Small intestine (tissue), 7 donors: ENCODE measurements at regions not wholly inside any gene's neighbourhood (a gene's known extent, or its start where the extent isn't known, plus 50 kb on each side); places are given as distances from the start of the nearest gene placed in this dataset.

Experiments
- DNase-seq, 2 donors: peaks; one replicate each; pipeline versions ENCODE4 v3.0.0 to v3.0.0-alpha.2; 2013
- FAIRE-seq: peaks from 2 replicates; lab custom pipeline; 2012; peaks lifted over from hg19 to GRCh38; lab: Jason Lieb, UNC
- H3K27ac ChIP-seq, 3 donors: one replicate each; pipeline ENCODE4 v1.5.1; 2013; ENCODE audit warnings: low read length in 2 of 3, mild to moderate bottlenecking in 2 of 3, control low read depth in 1 of 3, inconsistent platforms in 1 of 3, low read depth in 1 of 3, moderate library complexity in 1 of 3
- H3K27me3 ChIP-seq, 3 donors: one replicate each; pipeline ENCODE4 v1.6.1; 2013; ENCODE audit warnings: low read length in 3 of 3, inconsistent platforms in 1 of 3; ENCODE audit not compliant: control insufficient read depth in 3 of 3, insufficient read depth in 3 of 3
- H3K36me3 ChIP-seq, 3 donors: one replicate each; pipeline ENCODE4 v1.6.1; 2013; ENCODE audit warnings: low read length in 3 of 3, inconsistent platforms in 1 of 3, low read depth in 1 of 3, mild to moderate bottlenecking in 1 of 3, moderate library complexity in 1 of 3; ENCODE audit not compliant: control insufficient read depth in 3 of 3, insufficient read depth in 2 of 3
- H3K4me1 ChIP-seq, 3 donors: one replicate each; pipeline ENCODE4 v1.6.1; 2013; ENCODE audit warnings: low read length in 2 of 3, inconsistent platforms in 1 of 3, low read depth in 1 of 3, mild to moderate bottlenecking in 1 of 3, moderate library complexity in 1 of 3; ENCODE audit not compliant: control insufficient read depth in 3 of 3, insufficient read depth in 2 of 3
- H3K4me3 ChIP-seq, 3 donors: one replicate each; pipeline ENCODE4 v1.5.1; 2013; ENCODE audit warnings: low read length in 3 of 3, control low read depth in 1 of 3, inconsistent platforms in 1 of 3, low read depth in 1 of 3, mild to moderate bottlenecking in 1 of 3, moderate library complexity in 1 of 3
- H3K9me3 ChIP-seq, 2 donors: one replicate each; pipeline ENCODE4 v1.6.1; 2013; ENCODE audit warnings: low read depth in 1 of 2, low read length in 1 of 2; ENCODE audit not compliant: control insufficient read depth in 2 of 2, insufficient read depth in 1 of 2
- WGBS, 3 donors: extraction: QIAGEN DNeasy Blood & Tissue Kit; methylation state at CpG; one replicate each; pipeline ENCODE4 v1.1.7; 2013; 5-methylcytosine and 5-hydroxymethylcytosine counted together
- donor health status: healthy with polysubstance abuse.
- donor health status: control.
- donor health status: control.
- donor health status: Bipolar disorder and iron deficiency.
- donor health status: healthy.

GRCh38 chr4:45554423-45554822 lies 569.4 kb downstream of the GABRG1 start:
- H3K36me3 ChIP-seq = no peaks in the 10 kb centered on the region
- H3K4me3 ChIP-seq = no peak overlapping the region
- no peak overlapping the region for H3K27ac ChIP-seq
- WGBS, 3 donors = 59 to 81% (median 73%) methylated on average over 1 of the region's 1 CpG
- no peaks in the 10 kb centered on the region for H3K27me3 ChIP-seq
- no peaks in the 10 kb centered on the region for H3K9me3 ChIP-seq
- no peak for DNase-seq
- H3K4me1 ChIP-seq = no peaks in the 10 kb centered on the region
- no peak for FAIRE-seq

GRCh38 chr4:45550766-45551366 lies 573.0 kb downstream of the GABRG1 start:
- Histone ChIP-seq H3K36me3 (no peaks in the 10 kb centered on the region), H3K27ac (no peak overlapping the region), H3K27me3 (no peaks in the 10 kb centered on the region), H3K9me3 (no peaks in the 10 kb centered on the region), H3K4me3 (no peak overlapping the region), H3K4me1 (no peaks in the 10 kb centered on the region)
- WGBS, 3 donors = 27 to 44% (median 37%) methylated on average over 4 of the region's 4 CpGs
- FAIRE-seq (no peak), DNase-seq (peak in 1 of 2 donors; percentile 24)

- no peaks in the 10 kb centered on the region for H3K36me3 ChIP-seq
- no peak for FAIRE-seq
- WGBS, 3 donors = 77 to 85% (median 78%) methylated on average over 2 of the region's 2 CpGs
Measured at GRCh38 chr4:45539142-45539814, 584.6 kb downstream of the GABRG1 start.

GRCh38 chr4:45530498-45530897 lies 593.4 kb downstream of the GABRG1 start:
- WGBS, 3 donors = 92 to 97% (median 94%) methylated on average over 11 to 14 of the region's 14 CpGs
- no peak for FAIRE-seq

More at GRCh38 chr4:45539142-45539814, 584.6 kb downstream of the GABRG1 start:
- no peaks in the 10 kb centered on the region for H3K27me3 ChIP-seq
- H3K4me1 ChIP-seq = no peaks in the 10 kb centered on the region
- H3K27ac ChIP-seq = no peak overlapping the region
- peaks cover 0 to 6% of the 10 kb centered on the region in 2 donors for H3K9me3 ChIP-seq
- no peak for DNase-seq
- H3K4me3 ChIP-seq = no peak overlapping the region

GRCh38 chr4:45527160-45527559 lies 596.7 kb downstream of the GABRG1 start:
- FAIRE-seq = no peak
- no peaks in the 10 kb centered on the region for H3K4me1 ChIP-seq
- DNase-seq = no peak
- H3K9me3 ChIP-seq = peaks cover 0 to 16% of the 10 kb centered on the region in 2 donors
- H3K27ac ChIP-seq = no peak overlapping the region
- H3K27me3 ChIP-seq = no peaks in the 10 kb centered on the region
- no peak overlapping the region for H3K4me3 ChIP-seq
- no peaks in the 10 kb centered on the region for H3K36me3 ChIP-seq
- 90 to 94% (median 94%) methylated on average over 3 of the region's 3 CpGs for WGBS, 3 donors

More at GRCh38 chr4:45530498-45530897, 593.4 kb downstream of the GABRG1 start:
- H3K27me3 ChIP-seq = no peaks in the 10 kb centered on the region
- H3K9me3 ChIP-seq = peaks cover 0 to 21% of the 10 kb centered on the region in 2 donors
- H3K4me1 ChIP-seq = no peaks in the 10 kb centered on the region
- no peak overlapping the region for H3K27ac ChIP-seq
- DNase-seq = no peak
- H3K4me3 ChIP-seq = no peak overlapping the region
- H3K36me3 ChIP-seq = no peaks in the 10 kb centered on the region

GRCh38 chr4:45518832-45519231 lies 605.0 kb downstream of the GABRG1 start:
- H3K27me3 ChIP-seq = no peaks in the 10 kb centered on the region
- H3K9me3 ChIP-seq = no peaks in the 10 kb centered on the region
- no peaks in the 10 kb centered on the region for H3K4me1 ChIP-seq
- no peak overlapping the region for H3K27ac ChIP-seq
- DNase-seq = no peak
- H3K4me3 ChIP-seq = no peak overlapping the region
- WGBS, 3 donors = 82 to 89% (median 84%) methylated on average over 6 of the region's 6 CpGs
- H3K36me3 ChIP-seq = no peaks in the 10 kb centered on the region
- no peak for FAIRE-seq

- Histone ChIP-seq H3K4me3 (no peak overlapping the region), H3K27me3 (no peaks in the 10 kb centered on the region), H3K27ac (no peak overlapping the region), H3K36me3 (no peaks in the 10 kb centered on the region), H3K9me3 (no peaks in the 10 kb centered on the region), H3K4me1 (no peaks in the 10 kb centered on the region)
- WGBS, 3 donors = 65 to 78% (median 76%) methylated on average over 2 of the region's 2 CpGs
- DNase-seq = no peak
- no peak for FAIRE-seq
Measured at GRCh38 chr4:45502471-45502870, 621.4 kb downstream of the GABRG1 start.

GRCh38 chr4:45484740-45485139 lies 639.1 kb downstream of the GABRG1 start:
- Histone ChIP-seq H3K27ac (no peak overlapping the region), H3K9me3 (no peaks in the 10 kb centered on the region), H3K36me3 (no peaks in the 10 kb centered on the region), H3K4me3 (no peak overlapping the region), H3K27me3 (no peaks in the 10 kb centered on the region), H3K4me1 (no peaks in the 10 kb centered on the region)
- DNase-seq = no peak
- FAIRE-seq = no peak
- WGBS, 3 donors = 38 to 47% (median 42%) methylated on average over 1 of the region's 1 CpG
